CD14-positive monocyte (primary cell): ENCODE measurements at regions not wholly inside any gene's neighbourhood (a gene's known extent, or its start where the extent isn't known, plus 50 kb on each side); places are given as distances from the start of the nearest gene placed in this dataset.

ENCODE experiments used
- DNase-seq, 3 donors: peaks; one replicate each; pipeline ENCODE4 v3.0.0-alpha.2; 2011 to 2022
- H2AFZ ChIP-seq: 2 replicates; pipeline ENCODE4 v1.6.0; 2012; ENCODE audit warnings: mild to moderate bottlenecking, low read depth, low read length, inconsistent platforms; ENCODE audit not compliant: insufficient read depth, poor library complexity, severe bottlenecking
- H3K27ac ChIP-seq, 2 donors: 1 replicate in 1 of 2; 2 replicates in 1 of 2; pipeline ENCODE4 v1.5.1; 2012 to 2013; ENCODE audit warnings: low read length in 2 of 2, control low read depth in 1 of 2, inconsistent platforms in 1 of 2, low read depth in 1 of 2, mild to moderate bottlenecking in 1 of 2
- H3K27me3 ChIP-seq, 2 donors: one replicate each; pipeline versions ENCODE4 v1.6.0 to v1.6.1; 2011 to 2013; ENCODE audit warnings: low read length in 2 of 2; ENCODE audit not compliant: control insufficient read depth in 2 of 2, insufficient read depth in 2 of 2
- H3K36me3 ChIP-seq, 2 donors: replicated peaks in 1 of 2; 1 replicate in 1 of 2; 2 replicates in 1 of 2; pipeline versions ENCODE4 v1.5.1 to v1.6.1; 2012 to 2013; ENCODE audit warnings: low read length in 2 of 2, control low read depth in 1 of 2, inconsistent platforms in 1 of 2, mild to moderate bottlenecking in 1 of 2; ENCODE audit not compliant: insufficient read depth in 2 of 2, control insufficient read depth in 1 of 2
- H3K4me1 ChIP-seq, 2 donors: 1 replicate in 1 of 2; 2 replicates in 1 of 2; pipeline versions ENCODE4 v1.5.1 to v1.6.1; 2012 to 2013; ENCODE audit warnings: low read length in 2 of 2, control low read depth in 1 of 2, inconsistent platforms in 1 of 2, mild to moderate bottlenecking in 1 of 2, moderate library complexity in 1 of 2; ENCODE audit not compliant: insufficient read depth in 2 of 2, control insufficient read depth in 1 of 2
- H3K4me2 ChIP-seq: replicated peaks from 2 replicates; pipeline ENCODE3; 2012; ENCODE audit warnings: low read length, moderate library complexity, mild to moderate bottlenecking; ENCODE audit not compliant: poor library complexity, severe bottlenecking; ENCODE audit errors: extremely low read depth
- H3K4me3 ChIP-seq, 3 experiments: fragments of 200-600 bp in 1 of 3; sonication (generic) in 1 of 3; replicated peaks in 1 of 3; 1 replicate in 2 of 3; 2 replicates in 1 of 3; pipeline ENCODE4 v1.5.1; 2011 to 2013; ENCODE audit warnings: low read length in 3 of 3, mild to moderate bottlenecking in 3 of 3, control low read depth in 2 of 3, low read depth in 2 of 3, inconsistent platforms in 1 of 3, moderate library complexity in 1 of 3
- H3K79me2 ChIP-seq: 2 replicates; pipeline ENCODE4 v1.6.0; 2012; ENCODE audit warnings: mild to moderate bottlenecking, control low read depth, inconsistent platforms, low read length, moderate library complexity; ENCODE audit not compliant: insufficient read depth
- H3K9ac ChIP-seq: 2 replicates; pipeline ENCODE4 v1.6.0; 2017; ENCODE audit warnings: low read length, mild to moderate bottlenecking; ENCODE audit not compliant: insufficient read depth, poor library complexity, severe bottlenecking
- H3K9me3 ChIP-seq, 2 donors: replicated peaks in 1 of 2; 1 replicate in 1 of 2; 2 replicates in 1 of 2; pipeline versions ENCODE4 v1.5.1 to v1.6.1; 2012 to 2013; ENCODE audit warnings: low read length in 2 of 2, control low read depth in 1 of 2; ENCODE audit not compliant: control insufficient read depth in 1 of 2, insufficient read depth in 1 of 2
- H4K20me1 ChIP-seq: 2 replicates; pipeline ENCODE4 v1.6.0; 2012; ENCODE audit warnings: mild to moderate bottlenecking, low read length, control low read depth, moderate library complexity; ENCODE audit not compliant: insufficient read depth
- H3K27ac Mint-ChIP-seq, 7 donors: one replicate each; pipeline ENCODE4 v1.8.0; 2020; ENCODE audit warnings: mild to moderate bottlenecking in 7 of 7, mixed read lengths in 7 of 7, moderate library complexity in 6 of 7, inconsistent platforms in 2 of 7
- H3K27me3 Mint-ChIP-seq, 3 donors: one replicate each; pipeline ENCODE4 v1.8.0; 2021 to 2022; ENCODE audit warnings: low read depth in 3 of 3, mild to moderate bottlenecking in 3 of 3, mixed read lengths in 3 of 3, moderate library complexity in 3 of 3, inconsistent platforms in 1 of 3
- H3K36me3 Mint-ChIP-seq, 2 donors: one replicate each; pipeline ENCODE4 v1.8.0; 2020; ENCODE audit warnings: mixed read lengths in 2 of 2, inconsistent platforms in 1 of 2, mild to moderate bottlenecking in 1 of 2
- H3K4me1 Mint-ChIP-seq: one replicate; pipeline ENCODE4 v1.8.0; 2020; ENCODE audit warnings: mild to moderate bottlenecking, mixed read lengths
- H3K4me3 Mint-ChIP-seq, 2 donors: one replicate each; pipeline ENCODE4 v1.8.0; 2020; ENCODE audit warnings: mild to moderate bottlenecking in 2 of 2, mixed read lengths in 2 of 2, moderate library complexity in 1 of 2
- H3K9me3 Mint-ChIP-seq, 7 donors: one replicate each; pipeline ENCODE4 v1.8.0; 2020 to 2022; ENCODE audit warnings: mixed read lengths in 7 of 7, mild to moderate bottlenecking in 6 of 7, moderate library complexity in 6 of 7, inconsistent platforms in 2 of 7
- WGBS: methylation state at CpG from one replicate; pipeline ENCODE4 v1.1.5; 2013; ENCODE audit warnings: missing lambda C conversion rate; ENCODE audit not compliant: insufficient coverage; 5-methylcytosine and 5-hydroxymethylcytosine counted together
- intact Hi-C, 2 donors: fragments of 100-400 bp; cut with micrococcal nuclease; formaldehyde crosslinking; loops; one replicate each; pipeline versions ENCODE4 v1.15.0 to v1.15.1; 2023
- TF ChIP-seq, protein P1 (sequence below): fragments of 200-600 bp; IDR thresholded peaks from one replicate; pipeline ENCODE4 v1.8.0; 2022; ENCODE audit warnings: antibody characterized with exemption, mild to moderate bottlenecking

DNA sequence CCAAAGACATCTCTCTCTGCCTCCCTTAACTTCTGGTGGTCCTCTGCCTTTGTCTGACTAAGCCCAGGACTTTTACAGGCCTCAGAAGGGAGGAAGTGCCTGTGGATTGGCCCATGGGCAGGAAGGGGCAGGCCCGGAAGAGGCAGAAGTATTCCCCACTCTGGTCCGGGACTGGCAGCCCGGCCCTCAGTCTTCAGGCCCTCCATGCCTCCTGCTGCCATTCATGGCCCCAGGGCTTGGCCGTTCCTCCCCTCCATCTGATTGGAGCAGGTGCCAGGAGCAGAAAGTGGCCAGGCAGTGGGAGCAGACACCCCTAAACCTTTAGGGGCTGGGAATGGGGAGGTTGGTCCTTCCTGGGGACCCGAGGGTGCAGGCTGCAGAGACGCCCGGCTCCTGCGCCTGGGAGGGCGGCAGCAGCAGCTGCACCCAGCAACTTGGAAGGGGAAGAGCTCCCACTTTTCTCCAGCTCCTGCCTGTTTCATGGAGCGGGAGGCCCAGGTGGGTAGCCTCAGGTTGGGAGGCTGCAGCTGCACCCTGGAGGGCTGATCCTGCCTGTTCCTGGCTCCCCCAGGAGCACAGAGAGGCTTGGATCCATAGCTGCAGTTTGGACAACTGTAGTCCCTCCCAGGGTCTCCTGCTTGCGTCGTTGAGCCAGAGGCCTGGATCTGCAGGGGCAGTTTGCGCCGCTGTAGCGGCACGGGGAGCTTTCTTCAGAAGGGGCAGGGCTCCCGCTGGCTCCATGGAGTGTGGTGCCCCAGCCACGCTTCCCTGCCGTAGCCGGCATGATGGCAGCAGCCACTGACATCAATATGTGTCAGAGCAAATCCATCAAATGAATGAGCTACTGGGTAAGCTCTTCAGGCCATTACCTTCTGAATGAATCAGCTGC lies 661.5 kb upstream of the NUDT12 start:
- 92% methylated on average over 16 of the region's 20 CpGs for WGBS
- H3K4me2 ChIP-seq, result no peak overlapping the region
- DNase-seq, result no peak
- TF ChIP-seq, protein P1, sequence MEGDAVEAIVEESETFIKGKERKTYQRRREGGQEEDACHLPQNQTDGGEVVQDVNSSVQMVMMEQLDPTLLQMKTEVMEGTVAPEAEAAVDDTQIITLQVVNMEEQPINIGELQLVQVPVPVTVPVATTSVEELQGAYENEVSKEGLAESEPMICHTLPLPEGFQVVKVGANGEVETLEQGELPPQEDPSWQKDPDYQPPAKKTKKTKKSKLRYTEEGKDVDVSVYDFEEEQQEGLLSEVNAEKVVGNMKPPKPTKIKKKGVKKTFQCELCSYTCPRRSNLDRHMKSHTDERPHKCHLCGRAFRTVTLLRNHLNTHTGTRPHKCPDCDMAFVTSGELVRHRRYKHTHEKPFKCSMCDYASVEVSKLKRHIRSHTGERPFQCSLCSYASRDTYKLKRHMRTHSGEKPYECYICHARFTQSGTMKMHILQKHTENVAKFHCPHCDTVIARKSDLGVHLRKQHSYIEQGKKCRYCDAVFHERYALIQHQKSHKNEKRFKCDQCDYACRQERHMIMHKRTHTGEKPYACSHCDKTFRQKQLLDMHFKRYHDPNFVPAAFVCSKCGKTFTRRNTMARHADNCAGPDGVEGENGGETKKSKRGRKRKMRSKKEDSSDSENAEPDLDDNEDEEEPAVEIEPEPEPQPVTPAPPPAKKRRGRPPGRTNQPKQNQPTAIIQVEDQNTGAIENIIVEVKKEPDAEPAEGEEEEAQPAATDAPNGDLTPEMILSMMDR, result no peak
- H2AFZ ChIP-seq, result no peak overlapping the region
- Mint-ChIP-seq H3K27me3 (no peaks in the 10 kb centered on the region), H3K36me3 (no peaks in the 10 kb centered on the region), H3K27ac (no peak overlapping the region), H3K4me1 (no peaks in the 10 kb centered on the region), H3K4me3 (no peak overlapping the region), H3K9me3 (peaks cover 0 to 11% (median 0%) of the 10 kb centered on the region in 7 donors)
- no peaks in the 10 kb centered on the region for H3K4me1 ChIP-seq
- no peak overlapping the region for H3K4me3 ChIP-seq
- H3K36me3 ChIP-seq, result no peaks in the 10 kb centered on the region
- intact Hi-C loops, result no loop called here
- H3K27ac ChIP-seq, result no peak overlapping the region
- no peaks in the 10 kb centered on the region for H3K79me2 ChIP-seq
- peaks cover 0 to 14% of the 10 kb centered on the region in 2 donors for H3K9me3 ChIP-seq
- no peaks in the 10 kb centered on the region for H3K27me3 ChIP-seq
- no peaks in the 10 kb centered on the region for H4K20me1 ChIP-seq
- H3K9ac ChIP-seq, result no peak overlapping the region

DNA sequence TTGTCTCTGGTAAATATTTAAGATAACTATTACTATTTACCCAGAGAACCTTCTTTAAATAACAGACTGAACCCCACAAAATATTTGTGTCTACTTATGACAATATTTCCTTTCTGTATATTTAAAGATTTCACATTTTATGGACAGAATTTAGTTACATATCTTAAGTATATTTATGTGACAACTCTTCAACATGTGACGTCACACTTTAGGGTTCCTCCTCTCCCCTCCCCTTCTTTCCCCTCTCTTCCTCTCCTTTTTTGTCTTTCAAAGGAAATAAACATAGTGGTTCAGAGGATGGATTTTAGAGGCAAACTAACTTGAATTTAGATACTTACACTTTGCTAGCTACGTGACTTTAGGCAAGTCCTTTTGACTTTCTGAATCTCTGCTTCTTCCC lies 655.6 kb upstream of the NUDT12 start:
- no peak overlapping the region for H3K4me2 ChIP-seq
- no peak overlapping the region for H3K9ac ChIP-seq
- H2AFZ ChIP-seq, result no peak overlapping the region
- DNase-seq, result no peak
- no peaks in the 10 kb centered on the region for H3K27me3 ChIP-seq
- no peaks in the 10 kb centered on the region for H3K79me2 ChIP-seq
- Mint-ChIP-seq H3K4me3 (no peak overlapping the region), H3K4me1 (no peaks in the 10 kb centered on the region), H3K27me3 (no peaks in the 10 kb centered on the region), H3K36me3 (no peaks in the 10 kb centered on the region), H3K27ac (no peak overlapping the region), H3K9me3 (no peaks in the 10 kb centered on the region)
- intact Hi-C loops, result no loop called here
- no peaks in the 10 kb centered on the region for H3K4me1 ChIP-seq
- no peak overlapping the region for H3K4me3 ChIP-seq
- H3K36me3 ChIP-seq, result no peaks in the 10 kb centered on the region
- WGBS, result no CpG with 5 or more reads among the region's 2 CpGs
- no peak overlapping the region for H3K27ac ChIP-seq
- no peaks in the 10 kb centered on the region for H3K9me3 ChIP-seq
- no peaks in the 10 kb centered on the region for H4K20me1 ChIP-seq
- TF ChIP-seq, protein P1, result no peak
